HG02678 (cell line): ENCODE measurements at regions not wholly inside any gene's neighbourhood (a gene's known extent, or its start where the extent isn't known, plus 50 kb on each side); places are given as distances from the start of the nearest gene placed in this dataset.

Source experiments
- ATAC-seq: cut with Tn5 transposase; IDR thresholded peaks from one replicate; pipeline ENCODE4 v1.9.1; 2021; ENCODE audit warnings: mild to moderate bottlenecking, moderate library complexity; ENCODE audit not compliant: unreplicated experiment

DNA sequence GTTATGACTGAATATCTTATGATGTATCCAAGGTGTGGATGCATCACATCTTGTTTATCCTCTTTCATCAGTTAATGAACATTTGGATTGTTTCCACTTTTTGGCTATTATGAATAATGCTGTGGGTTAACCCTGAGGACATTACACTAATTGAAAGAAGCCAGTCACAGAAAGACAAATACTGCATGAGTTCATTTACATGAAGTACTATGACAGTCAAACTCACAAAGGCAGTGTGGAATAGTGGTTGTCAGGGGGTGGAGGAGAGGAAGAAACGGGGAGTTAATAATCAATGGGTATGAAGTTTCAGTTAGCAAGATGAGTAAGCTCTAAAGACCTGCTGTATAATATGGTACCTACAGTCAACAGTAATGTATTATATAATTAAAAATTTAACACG, 409.4 kb upstream of the CTNND2 start:
- ATAC-seq = peak; percentile 84

DNA sequence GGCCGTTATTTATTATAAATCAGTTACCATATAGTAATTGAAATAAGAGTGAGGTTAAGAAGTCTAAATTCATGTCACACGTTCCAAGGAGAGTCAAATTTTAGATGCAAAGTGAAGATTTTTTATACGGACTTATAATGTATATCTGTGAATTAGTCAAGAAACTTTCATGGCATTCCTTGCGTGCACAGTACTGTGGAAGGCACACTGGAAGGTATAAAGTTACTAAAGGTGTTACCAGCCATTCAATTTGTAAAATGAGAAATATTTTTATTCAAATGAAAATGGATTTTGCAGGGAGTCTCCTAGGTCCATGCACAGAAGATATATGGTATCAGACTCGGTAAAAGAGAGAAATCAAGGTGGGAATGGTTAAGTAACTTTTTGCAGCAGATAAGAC, 408.1 kb upstream of the CTNND2 start:
- ATAC-seq = no peak

DNA sequence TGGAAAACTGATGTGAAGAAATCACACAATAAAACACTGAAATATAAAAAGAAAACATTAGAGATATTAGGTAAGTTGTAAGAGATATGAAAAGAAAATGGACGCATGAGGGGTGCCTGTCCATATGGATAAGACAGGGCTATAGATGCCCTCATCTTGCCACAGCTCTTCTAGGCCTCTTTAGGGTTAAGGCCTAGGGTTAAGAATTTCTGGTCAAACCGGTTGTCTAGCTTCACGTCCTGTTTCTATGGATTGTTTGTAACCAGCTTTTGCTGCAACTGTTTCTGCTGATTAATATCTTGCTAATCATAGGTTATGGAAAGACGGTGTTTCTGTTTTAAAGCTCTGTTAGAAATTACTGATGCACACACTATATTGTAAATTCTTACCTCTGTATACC, 389.9 kb upstream of the CTNND2 start:
- no peak for ATAC-seq

DNA sequence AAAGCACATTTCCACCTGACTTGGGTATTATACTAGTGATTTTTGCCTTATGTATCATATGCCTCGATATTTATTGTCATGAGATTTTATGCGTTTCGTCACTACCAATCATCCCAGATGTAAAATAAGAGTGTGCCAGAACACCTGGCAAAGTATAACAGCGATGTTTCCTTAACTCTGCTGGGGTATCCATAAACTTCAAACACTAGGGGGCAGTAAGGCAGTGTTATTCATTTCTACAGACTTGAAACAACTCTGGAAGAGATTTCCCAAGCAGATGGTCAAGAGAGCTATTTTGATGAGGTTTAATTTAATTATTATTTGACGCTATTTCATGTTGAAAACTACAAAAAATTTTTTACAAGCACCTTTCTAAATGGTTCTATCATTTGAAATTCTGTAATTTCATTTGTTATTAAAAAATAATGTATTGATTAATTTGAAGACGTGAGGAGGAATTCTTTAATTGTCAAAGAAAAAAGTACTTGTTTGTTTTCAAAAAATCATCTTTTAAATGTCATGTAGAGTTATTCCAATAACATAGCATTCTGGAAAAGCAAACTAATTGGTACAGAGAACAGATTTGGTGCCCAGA, 388.5 kb upstream of the CTNND2 start:
- no peak for ATAC-seq

DNA sequence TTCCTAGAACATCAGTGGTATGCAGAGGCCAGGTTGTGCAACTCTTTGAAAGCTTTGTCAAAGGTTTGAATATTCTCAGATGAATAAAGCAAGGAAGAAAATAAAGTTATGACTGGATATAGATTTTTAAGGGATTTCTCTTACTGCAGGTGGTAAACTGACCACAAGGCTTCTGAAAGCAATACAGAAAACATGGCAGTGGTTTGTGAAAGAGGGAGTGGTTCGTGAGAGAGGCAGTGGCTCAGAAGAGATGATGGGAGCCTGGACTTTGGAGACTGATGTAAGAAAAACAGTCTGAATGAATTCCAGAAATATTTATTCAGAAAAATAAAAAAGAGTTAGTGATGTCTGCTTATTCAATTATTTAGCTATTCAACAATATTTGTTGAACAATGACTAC, 380.4 kb upstream of the CTNND2 start:
- ATAC-seq = no peak

DNA sequence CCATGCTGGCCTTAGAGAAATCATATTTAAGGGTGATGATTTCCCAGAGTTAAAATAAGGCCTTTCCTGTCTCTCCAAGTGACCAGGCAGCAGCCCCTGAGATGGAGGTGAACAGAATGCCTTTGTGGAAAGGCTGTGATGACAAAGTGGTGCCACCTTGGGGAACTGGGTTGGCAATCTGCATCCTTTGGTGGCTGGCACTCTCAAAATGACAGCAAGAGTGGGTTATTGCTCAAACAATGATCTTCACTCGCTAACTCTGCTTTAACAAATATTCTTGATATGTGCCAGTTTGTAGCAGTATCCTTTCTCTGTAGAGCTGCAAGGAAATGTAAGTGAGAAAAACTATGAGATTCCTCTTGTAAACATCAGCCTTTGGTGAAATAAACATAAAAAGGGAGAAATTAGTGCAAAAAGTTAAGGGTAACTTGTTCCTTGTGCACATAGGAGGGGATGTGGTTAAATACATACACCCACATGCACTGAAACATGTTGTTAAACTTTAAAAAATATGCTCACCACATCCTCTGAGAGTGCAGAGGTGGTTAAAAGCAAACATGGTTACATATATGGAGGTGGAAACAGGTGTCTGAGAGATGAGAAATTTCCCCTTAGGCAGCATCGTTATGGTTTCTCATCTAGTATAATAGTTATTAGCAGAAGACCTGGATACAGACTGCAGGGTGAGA, 373.4 kb upstream of the CTNND2 start:
- peak; percentile 99 for ATAC-seq

DNA sequence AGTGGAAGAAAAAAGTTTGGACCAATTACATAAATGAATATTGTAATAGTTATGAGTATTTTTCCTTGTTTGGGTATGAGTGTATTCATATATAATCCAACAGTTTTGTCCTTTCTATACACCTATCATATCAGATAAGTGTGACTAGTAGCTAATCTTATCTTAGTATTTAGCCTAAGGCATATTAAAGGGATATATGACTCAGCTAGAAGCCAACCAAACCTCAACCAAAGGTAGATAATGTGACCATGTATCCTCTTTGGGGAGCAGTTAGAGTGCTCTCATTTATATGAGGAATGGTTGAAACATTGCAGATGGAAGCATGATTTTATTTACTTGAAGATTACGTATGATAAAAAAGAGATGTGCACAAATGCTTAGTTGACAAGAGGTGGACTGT, 370.0 kb upstream of the CTNND2 start:
- no peak for ATAC-seq

DNA sequence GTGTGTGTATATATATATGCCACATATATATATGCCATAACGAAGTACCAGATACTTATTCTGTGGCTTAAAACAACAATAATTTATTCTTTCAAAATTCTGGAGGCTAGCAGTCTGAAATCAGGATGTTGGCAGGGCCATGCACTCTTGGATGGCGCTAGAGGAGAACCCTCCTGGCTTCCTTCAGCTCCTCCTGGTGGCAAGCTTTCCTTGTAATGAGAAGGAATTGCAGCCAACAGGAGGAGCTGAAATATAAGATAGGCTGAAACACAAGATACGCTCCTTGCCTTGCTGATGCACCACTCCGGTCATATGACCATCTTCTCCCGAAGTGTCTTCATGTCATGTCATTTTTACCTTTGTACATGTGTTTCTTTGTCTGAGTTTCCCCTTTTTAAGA, 368.1 kb upstream of the CTNND2 start:
- ATAC-seq = no peak

DNA sequence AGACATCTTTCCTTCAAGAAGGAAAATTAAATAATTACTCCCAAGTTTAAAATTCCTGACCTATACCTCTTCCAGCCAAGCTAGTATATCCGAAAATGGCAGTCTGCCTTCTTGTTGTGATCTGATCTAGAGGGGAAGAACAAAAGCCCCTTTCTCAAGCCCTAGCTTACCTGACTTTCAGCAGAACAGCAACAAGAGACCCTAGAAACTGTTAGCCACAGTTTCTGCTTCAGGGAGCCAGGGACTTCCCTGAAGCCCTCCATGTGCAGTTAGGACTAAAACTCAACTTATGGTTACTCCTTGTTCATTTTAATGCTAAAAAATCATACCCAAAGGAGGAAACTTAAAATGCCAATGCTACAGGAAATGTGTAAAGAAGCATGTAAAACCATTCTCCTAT, 366.7 kb upstream of the CTNND2 start:
- peak; percentile 45 for ATAC-seq

DNA sequence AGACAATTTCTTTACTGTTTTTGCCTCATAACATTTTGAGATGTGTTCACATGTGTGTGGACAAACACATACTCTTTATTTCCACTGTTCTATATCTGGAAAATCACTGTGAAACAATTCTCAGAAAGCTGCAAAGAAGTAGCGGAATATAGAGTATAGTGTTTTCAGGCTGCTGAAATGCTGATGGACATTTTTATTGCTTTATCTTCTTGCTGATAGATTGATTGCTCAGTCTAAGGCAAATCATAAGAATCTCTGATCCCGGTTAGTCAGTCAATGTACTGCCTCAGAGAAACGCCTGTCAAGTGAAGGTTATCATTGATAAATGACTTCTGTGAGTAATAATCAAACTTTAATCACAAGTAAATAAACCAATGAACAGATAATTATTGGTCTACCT, 364.9 kb upstream of the CTNND2 start:
- ATAC-seq = no peak

DNA sequence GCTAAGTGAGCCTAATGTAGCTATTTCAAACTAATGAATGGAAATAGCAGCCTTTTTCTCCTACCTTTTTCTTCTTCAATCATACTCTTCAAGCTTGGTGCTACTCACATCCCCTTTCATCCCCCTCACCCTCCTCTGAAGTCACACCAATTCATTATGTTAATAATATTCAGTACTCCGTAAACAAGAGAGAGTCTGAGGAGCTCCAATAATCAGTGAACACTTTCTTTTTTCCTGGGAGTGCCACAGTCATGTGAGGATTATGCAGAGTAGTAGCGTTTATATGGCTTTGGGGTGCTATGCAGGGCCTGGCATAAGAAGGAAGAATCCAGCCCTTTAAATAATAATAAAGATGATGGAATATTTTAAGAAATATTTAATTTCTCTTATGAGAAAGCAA, 354.3 kb upstream of the CTNND2 start:
- ATAC-seq = no peak

DNA sequence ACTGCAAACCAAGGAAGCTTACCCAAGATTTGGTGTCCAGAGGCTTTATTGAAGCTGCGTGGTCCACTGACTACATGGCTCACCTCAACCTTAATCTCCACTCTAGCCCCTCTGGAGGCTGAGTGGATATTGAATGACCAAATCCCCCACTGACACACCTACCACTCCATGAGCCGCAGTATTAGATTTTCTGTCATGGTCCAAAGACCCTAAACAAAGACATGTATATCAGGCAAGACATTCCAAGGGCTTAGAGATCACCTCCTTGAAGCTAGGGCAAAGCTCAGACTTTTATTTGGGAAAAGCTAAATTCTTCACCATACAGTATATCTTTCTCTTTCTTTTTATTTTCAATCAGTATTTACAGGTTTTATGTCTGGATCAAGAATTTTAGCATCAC, 346.2 kb upstream of the CTNND2 start:
- no peak for ATAC-seq

DNA sequence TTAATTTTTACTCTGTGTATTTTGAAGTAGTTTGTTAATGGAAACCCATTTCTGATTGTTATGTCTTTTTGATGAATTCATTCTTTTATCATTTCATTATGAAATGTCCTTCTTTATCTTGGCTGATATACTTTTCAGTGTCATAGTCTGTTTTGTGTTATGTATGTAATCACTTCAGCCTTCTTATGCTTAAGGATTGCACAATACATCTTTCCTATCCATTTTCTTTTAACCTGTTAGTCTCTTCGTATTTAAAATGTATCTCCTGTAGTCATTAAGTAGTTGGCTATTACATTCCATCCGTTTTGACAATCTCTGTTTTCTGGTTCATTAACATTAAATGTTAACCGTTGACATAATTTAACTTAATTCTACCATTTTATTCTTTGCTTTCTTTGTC, 344.6 kb upstream of the CTNND2 start:
- ATAC-seq = no peak

DNA sequence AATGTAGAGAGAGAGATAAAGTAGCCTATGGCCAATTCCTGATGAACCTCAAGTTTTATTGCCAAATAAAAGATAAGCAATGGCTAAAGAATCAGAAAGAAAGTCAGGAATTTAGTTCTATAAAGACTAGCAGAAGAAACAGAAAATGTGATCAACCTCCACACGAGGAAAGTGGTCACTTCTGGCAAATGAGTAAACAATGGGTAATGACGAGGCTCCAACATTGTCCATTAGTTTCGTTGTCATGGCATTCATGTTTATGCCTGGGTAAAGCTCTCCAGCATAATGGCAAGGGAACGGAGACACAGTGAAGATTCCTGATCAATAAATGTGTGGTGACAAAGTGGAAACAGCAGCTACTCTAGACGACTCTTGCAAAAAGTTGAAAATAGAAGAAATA, 341.8 kb upstream of the CTNND2 start:
- no peak for ATAC-seq

DNA sequence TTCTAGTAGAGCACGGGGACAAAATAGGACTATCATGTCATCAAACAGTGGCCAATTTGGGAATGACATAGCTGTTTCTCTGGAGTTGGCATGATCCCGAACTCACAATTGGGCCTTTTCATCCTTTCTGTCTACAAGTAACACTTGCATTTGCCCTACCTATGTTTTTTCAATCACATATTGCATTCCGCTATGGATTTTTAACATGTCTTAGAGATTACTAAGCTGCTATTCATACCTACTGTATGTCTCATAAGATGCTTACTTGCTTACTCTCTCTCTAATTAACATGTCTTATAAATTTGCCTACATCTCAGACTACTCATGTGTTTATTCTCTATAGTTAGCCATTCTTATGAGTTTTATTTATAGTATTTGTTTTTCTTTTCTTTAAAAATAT, 341.2 kb upstream of the CTNND2 start:
- no peak for ATAC-seq

DNA sequence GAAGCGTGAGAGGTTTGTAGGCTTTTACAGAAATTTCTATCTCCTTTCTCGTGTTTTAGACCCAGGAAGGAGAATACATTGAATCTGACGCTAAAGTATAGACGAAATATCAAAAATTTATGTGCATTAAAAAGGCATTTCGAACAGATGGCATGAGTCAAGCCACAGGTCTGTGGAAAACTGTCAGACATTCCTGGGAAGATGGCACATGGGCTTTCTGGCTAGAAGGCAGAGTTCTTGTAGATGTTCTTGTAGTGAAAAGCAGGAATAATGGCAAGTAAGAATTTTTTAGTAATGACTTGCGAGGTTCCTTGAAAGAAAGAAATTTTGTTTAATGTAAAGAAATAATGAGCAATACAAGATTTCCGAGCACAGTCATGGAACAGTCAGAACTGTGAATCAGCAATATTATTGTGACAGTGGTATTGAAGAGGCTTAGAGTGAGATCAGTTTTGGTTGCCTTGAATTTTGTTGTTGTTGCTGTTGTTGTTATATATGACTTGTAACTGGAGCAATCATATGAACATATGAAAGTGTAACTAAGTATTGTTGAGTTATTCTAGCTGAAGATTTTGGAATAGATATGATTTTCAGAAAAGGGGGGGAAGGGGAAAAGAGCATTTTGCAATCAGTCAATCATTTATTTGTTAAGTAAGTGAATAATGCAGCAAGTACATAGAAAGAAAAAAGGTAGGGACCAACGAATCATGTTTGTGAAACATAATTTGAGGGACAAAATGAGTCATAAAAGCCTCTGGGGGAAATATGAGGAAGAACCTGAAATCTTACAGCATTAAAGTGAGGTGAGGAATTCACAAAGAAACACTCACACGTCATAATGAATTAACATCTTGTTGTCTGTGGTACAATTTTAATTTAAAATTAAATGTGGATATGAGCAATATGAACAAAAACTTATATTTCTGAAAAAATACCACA, 339.0 kb upstream of the CTNND2 start:
- peak; percentile 48 for ATAC-seq

DNA sequence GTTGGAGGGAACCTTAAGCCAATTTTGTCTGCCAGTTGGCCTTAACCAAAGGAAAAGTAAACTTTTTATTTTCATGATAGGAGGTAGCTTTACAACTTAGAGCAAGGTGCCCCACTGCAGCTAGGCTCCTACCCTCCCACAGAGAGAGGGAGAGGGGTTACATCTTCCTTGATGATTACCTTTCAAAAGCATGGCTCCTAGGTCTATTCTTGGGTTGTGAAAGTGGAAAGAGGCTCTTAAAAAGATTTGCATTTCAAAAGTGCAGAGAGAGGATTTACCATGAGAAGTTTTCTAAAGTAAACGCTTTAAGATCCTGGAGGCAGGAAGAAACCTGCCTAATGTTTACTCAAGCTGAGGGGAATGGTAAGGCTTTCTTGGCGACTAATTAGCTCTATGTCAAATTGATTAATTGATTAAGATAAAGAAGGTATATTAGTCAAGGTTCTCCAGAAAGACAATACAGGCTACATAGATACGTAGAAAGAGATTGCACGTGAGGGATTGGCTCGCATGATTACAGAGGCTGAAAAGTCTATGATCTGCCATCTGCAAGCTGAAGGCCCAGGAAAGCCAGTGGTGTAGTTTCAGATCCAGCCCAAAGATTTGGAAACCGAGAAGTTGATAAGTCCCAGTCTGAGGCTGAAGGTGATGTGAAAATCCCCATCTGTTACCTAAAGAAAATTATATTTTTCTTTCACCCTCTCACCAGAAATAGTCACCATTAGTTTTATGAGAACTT, 333.8 kb upstream of the CTNND2 start:
- ATAC-seq = no peak

DNA sequence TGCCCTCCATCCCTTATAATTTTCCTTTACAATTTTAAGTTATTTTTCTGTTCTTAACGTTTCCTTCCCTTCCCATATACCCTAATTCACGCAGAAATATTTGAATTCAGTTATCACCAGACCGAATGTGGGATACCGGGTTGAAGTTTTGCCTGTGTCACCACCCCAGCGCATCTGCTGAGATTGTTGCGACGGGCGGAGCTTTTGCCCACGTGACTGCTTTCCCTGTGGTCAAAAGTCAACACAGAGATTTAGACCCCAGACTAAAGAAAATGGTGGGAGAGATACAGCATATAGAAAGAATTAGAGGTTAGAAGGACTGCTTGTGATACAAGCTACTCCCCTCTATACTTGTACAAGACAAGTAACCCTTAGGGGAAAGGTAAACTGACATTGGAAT, 326.4 kb upstream of the CTNND2 start:
- no peak for ATAC-seq

DNA sequence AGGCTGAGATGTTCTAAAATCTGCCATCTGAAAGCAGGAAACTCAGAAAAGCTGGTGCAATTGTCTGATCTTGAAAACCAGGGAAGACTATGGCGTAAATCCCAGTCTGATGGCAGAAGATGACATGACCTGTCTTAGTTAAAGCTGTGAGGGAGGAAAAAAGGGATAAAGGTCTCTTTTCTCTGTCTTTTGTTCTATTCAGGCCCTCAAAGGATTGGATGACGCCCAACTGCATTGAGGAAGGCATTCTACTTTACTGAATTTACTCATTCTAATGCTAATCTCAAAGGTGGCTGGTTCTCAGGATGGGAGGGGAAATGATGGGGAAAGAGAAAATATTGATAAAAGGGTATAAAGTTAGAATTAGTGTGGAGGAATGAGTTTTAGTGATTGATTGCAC, 312.8 kb upstream of the CTNND2 start:
- no peak for ATAC-seq

DNA sequence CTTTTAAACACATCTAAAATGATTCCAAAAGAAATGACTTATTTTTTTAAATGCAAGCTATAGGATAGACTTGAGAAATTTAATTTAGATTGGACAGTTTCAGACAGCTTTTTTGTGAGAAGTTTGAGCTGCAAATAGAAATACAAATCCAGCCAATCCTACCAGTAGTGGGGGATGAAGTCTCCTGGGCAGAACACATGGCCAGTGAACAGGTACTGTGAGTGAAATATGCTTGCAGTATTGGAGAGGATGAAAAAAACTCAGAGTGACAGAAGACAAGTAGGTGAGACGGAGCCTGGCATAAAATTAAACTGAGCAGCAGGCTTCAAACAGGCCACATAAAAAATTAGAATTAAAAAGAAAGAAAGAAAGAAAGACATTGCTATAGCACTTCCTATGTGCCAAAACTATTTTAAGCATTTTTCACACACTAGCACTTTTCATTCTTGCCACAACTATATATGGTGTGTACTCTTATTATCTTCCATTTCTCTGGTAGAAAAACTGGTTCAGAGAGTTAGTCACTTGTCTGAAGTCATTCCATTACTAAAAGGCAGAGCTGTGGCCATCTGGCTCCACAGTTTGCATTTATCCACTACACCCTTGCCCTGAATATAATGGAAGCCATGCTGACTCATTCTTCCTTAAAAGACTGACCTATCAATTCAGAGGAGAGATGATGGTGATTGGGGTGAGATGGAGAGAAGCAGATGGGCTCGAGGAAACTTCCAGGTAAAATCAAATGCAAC, 310.2 kb upstream of the CTNND2 start:
- no peak for ATAC-seq
